ENCODE measurements at regions not wholly inside any gene's neighbourhood (a gene's known extent, or its start where the extent isn't known, plus 50 kb on each side); places are given as distances from the start of the nearest gene placed in this dataset.

GRCh38 chr1:192099328-192099727 is 58.9 kb upstream of the RGS18 start:
- Mint-ChIP-seq H3K36me3 (ENCODE audit: insufficient read depth in 1 of 3, low read depth in 3 of 3) (no peaks in the 10 kb centered on the region; a peak in 1 of 7 replicates), H3K27me3 (ENCODE audit: low read depth) (peaks cover 5% of the 10 kb centered on the region), H3K4me1 (no peaks in the 10 kb centered on the region), H3K4me3 (no peak overlapping the region), H3K9me3 (no peaks in the 10 kb centered on the region), H3K27ac (no peak overlapping the region)
- no peak for TF ChIP-seq CTCF (conservative IDR thresholded peaks at IDR 0.05)
- H2BK120ac ChIP-seq (ENCODE audit: low read depth, low read length, poor library complexity, severe bottlenecking), result no peak overlapping the region
- DNase-seq, result no peak
- no peak overlapping the region for H3K4me2 ChIP-seq (ENCODE audit: insufficient read depth, insufficient read length, low read length)
- no peak overlapping the region for H2BK15ac ChIP-seq (ENCODE audit: low read depth, low read length)
- no peaks in the 10 kb centered on the region for H3K9me3 ChIP-seq (ENCODE audit: control insufficient read depth, low read depth, low read length)
- no peak overlapping the region for H3K56ac ChIP-seq (ENCODE audit: insufficient read length, low read depth, low read length)
- H3K79me2 ChIP-seq (ENCODE audit: insufficient read depth, low read length), result no peaks in the 10 kb centered on the region
- H2BK20ac ChIP-seq (ENCODE audit: low read depth, low read length, poor library complexity, severe bottlenecking), result no peak overlapping the region
- no peak overlapping the region for H3K27ac ChIP-seq (ENCODE audit: insufficient read length, low read depth, low read length)
- no peak overlapping the region for H2AK5ac ChIP-seq (ENCODE audit: insufficient read length, low read length)
- no peaks in the 10 kb centered on the region for H3K79me1 ChIP-seq (ENCODE audit: insufficient read depth, low read depth, low read length, poor library complexity, severe bottlenecking)
- H3K4me1 ChIP-seq (ENCODE audit: insufficient read depth, low read length), result no peaks in the 10 kb centered on the region
- H4K8ac ChIP-seq (replicated peaks; ENCODE audit: insufficient read length, low read depth, low read length), result no peak overlapping the region
- no peaks in the 10 kb centered on the region for H4K20me1 ChIP-seq (ENCODE audit: control insufficient read depth, insufficient read depth, insufficient read length)
- H3K9ac ChIP-seq (ENCODE audit: extremely low read depth, insufficient read length, low read length), result no peak overlapping the region
- no peak overlapping the region for H3K14ac ChIP-seq (ENCODE audit: insufficient read depth, low read length)
- H2BK5ac ChIP-seq (ENCODE audit: insufficient read length, low read length), result no peak overlapping the region
- no peak overlapping the region for H3K4ac ChIP-seq (ENCODE audit: low read depth, low read length)
- H2AFZ ChIP-seq (ENCODE audit: low read length), result no peak overlapping the region
- H3K23ac ChIP-seq (ENCODE audit: insufficient read length, low read depth, low read length), result no peak overlapping the region
- no peaks in the 10 kb centered on the region for H3K23me2 ChIP-seq (ENCODE audit: insufficient read length, low read depth, low read length, poor library complexity, severe bottlenecking)
- no peak overlapping the region for H3K18ac ChIP-seq (ENCODE audit: insufficient read length, low read depth, low read length)
- no peak overlapping the region for H4K5ac ChIP-seq (ENCODE audit: insufficient read length, low read depth, low read length)
- no peak overlapping the region for H2BK12ac ChIP-seq (ENCODE audit: insufficient read length, low read depth, low read length)
- no peaks in the 10 kb centered on the region; the same call in 1 of the 2 replicates for H3K27me3 ChIP-seq (ENCODE audit: insufficient read depth, low read length)
- no peak overlapping the region for H3T11ph ChIP-seq (ENCODE audit: low read length)
- H4K91ac ChIP-seq (ENCODE audit: insufficient read length, low read depth, low read length), result no peak overlapping the region
